ENCODE measurements at regions not wholly inside any gene's neighbourhood (a gene's known extent, or its start where the extent isn't known, plus 50 kb on each side); places are given as distances from the start of the nearest gene placed in this dataset.

DNA sequence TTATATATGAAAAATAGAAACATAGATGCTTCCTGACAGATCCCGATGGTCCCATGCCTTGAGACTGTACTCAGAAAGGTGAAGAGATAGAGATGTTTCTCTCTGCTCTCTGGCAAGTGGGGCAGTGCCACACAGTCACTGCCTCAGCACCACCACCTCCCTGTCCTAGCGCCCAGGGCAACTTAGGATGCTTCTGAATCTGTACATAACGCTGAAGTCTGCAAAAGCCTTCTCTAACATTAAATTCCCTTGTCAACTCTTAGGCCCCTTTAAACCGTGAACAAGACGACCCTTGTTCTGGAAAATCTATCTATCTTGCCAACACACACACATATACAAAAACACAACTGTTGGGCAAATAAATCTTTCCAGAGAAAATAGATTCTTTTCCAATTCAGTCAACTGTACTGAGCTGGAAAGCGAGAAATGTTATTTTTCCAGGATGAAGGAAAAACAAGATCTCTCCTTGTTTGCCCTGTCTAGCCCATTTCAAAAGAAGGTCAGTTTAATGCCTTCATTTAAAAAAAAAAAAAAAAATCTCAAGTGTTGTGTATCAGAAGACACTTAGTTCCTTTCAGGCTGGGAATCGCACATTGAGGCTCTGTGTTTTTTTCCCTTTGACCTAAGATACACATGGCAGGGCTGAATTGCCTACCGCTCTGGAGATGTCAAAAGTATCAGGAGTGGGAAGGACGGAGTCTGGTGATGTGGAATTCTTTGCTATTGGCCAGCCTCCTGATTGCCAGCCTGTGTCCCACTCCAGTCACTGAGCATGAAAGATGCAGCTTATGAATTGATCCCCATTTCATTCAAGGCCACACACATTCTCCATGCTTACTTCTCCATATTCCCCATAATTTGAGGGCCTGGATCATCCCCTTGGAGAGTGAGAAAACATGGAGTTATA, 241.4 kb downstream of the LACC1 start:
- no peak overlapping the region for H3K27ac Mint-ChIP-seq
- peaks cover 3% of the 10 kb centered on the region for H3K36me3 Mint-ChIP-seq
- H3K4me3 Mint-ChIP-seq: no peak overlapping the region
- H3K4me1 Mint-ChIP-seq: peaks cover 12% of the 10 kb centered on the region
- peaks cover 11% of the 10 kb centered on the region for H3K9me3 Mint-ChIP-seq
- H3K27me3 Mint-ChIP-seq: no peaks in the 10 kb centered on the region
- no peak for DNase-seq

DNA sequence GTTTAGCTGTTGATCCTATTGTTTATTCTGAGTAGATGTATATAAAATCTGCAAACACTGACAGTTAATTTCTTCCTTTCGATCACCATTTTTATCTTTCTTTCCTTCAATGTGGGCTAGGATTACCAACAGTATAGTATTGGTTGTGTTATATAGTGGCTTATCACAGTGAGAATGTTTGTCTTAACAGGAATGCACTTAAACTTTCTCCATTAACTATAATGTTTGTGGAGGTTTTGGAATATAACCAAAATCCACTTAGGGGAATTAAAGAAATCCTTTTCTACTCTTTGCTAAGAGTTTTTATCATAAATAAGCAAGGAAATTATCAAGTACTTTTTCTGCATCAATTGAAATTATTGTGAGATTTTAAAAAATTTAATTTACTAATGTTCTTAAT, 244.6 kb downstream of the LACC1 start:
- no peak overlapping the region for H3K27ac Mint-ChIP-seq
- peaks cover 3% of the 10 kb centered on the region for H3K36me3 Mint-ChIP-seq
- H3K9me3 Mint-ChIP-seq: peaks cover 11% of the 10 kb centered on the region

DNA sequence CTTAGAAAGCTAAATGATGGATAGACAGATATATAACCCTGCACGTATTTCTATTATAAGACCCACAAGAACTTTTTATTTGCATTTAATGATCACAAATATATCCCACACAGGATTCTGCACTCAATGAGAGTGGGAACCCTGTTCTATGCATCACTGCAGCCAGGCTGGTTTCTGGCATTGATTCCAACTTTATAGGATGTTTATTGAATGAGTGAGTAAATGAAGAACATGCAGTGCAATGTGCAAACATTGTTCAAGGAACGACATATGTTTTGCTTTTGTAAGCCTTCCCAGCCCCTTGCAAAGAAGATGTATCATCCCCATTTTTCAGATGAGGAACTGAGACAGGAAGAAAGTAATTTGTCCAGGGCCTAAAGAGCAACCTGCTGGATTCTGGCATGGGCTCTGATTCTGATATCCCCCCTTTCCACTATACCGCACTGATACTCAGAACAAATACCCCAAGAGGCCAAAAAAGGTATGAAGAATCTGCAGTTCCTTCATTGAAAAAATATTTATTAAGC, 246.3 kb downstream of the LACC1 start:
- Mint-ChIP-seq H3K4me1 (no peaks in the 10 kb centered on the region), H3K27ac (no peak overlapping the region), H3K9me3 (peaks cover 11% of the 10 kb centered on the region)

More for the DNA sequence above, 244.6 kb downstream of the LACC1 start:
- Mint-ChIP-seq H3K4me1 (no peaks in the 10 kb centered on the region), H3K27me3 (no peaks in the 10 kb centered on the region), H3K4me3 (no peak overlapping the region)
- no peak for DNase-seq

DNA sequence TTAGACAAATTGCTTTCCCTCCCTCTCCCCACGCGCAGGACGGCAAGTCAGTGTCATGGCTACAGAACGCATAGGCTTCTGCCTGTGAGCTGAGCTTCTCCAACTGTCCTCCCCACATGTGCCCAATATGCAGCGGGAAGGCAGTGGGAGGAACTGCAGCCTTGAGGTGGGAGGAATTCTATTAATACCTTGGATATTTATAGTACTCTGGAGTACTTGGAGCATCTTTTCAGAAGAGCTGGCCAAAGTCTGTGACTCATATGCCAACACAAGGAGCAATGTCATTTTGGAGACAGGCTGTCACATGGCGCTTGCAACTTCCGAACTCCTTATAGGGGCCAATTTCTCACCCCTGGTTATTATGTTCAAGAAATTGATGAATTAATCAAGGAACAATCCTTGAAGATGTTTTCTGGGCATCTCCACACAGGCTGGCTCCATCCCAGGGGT, 245.0 kb upstream of the SERP2 start:
- Mint-ChIP-seq H3K4me1 (no peaks in the 10 kb centered on the region), H3K36me3 (no peaks in the 10 kb centered on the region), H3K4me3 (no peak overlapping the region), H3K27me3 (peaks cover 5% of the 10 kb centered on the region), H3K27ac (no peak overlapping the region), H3K9me3 (peaks cover 7% of the 10 kb centered on the region)
- DNase-seq: no peak

More for the DNA sequence above, 246.3 kb downstream of the LACC1 start:
- no peak overlapping the region for H3K4me3 Mint-ChIP-seq
- H3K27me3 Mint-ChIP-seq: no peaks in the 10 kb centered on the region
- peaks cover 3% of the 10 kb centered on the region for H3K36me3 Mint-ChIP-seq
- no peak for DNase-seq

DNA sequence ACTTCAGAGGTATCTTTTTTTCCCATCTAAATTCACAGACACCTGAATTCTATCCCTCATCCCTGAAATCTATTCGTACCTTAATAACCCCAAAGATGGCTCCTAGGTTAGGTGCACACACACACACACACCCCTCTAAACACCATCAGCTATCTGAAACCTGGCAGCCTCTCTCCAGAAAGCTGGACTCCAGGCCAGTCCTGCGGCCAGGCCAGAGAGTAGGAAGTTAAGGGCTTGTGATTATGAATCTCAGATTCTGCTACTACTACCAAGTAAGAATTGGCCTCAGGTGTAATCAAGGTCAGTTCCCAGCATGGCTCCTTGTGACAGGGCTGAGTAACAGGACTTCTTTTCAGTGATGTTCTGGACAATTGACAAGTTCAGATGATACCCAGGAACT, 244.2 kb upstream of the SERP2 start:
- Mint-ChIP-seq H3K4me1 (no peaks in the 10 kb centered on the region), H3K27me3 (peaks cover 5% of the 10 kb centered on the region), H3K27ac (no peak overlapping the region), H3K4me3 (no peak overlapping the region), H3K9me3 (no peaks in the 10 kb centered on the region), H3K36me3 (no peaks in the 10 kb centered on the region)
- no peak for DNase-seq

DNA sequence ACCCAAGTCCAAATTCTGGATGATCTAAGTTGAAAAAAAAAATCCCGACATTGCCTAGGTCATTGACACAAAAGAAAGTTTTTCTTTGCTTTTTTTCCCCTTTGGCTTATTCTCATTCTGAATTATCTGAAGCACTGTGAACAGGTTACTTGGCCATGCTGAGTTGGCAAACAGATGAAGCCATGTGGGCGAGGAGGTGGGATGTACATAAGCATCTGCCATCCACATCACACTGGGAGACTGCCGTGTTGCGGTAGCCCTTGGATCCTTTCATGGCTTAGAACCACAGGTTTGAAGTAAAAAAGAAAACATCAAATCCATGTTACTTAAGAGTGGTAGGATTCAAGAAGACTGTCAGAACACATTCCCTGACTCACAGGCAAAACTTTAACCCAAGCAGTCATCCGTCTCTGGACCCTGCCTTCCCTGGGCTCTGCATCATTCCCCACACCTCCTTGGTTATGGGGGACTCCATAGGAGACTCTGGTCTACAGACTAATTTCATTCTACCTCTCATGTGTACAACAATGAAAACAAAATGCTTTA, 242.5 kb upstream of the SERP2 start:
- peaks cover 5% of the 10 kb centered on the region for H3K27me3 Mint-ChIP-seq
- no peaks in the 10 kb centered on the region for H3K36me3 Mint-ChIP-seq
- DNase-seq: no peak
- no peak overlapping the region for H3K4me3 Mint-ChIP-seq
- H3K9me3 Mint-ChIP-seq: no peaks in the 10 kb centered on the region
- H3K27ac Mint-ChIP-seq: no peak overlapping the region
- no peaks in the 10 kb centered on the region for H3K4me1 Mint-ChIP-seq

DNA sequence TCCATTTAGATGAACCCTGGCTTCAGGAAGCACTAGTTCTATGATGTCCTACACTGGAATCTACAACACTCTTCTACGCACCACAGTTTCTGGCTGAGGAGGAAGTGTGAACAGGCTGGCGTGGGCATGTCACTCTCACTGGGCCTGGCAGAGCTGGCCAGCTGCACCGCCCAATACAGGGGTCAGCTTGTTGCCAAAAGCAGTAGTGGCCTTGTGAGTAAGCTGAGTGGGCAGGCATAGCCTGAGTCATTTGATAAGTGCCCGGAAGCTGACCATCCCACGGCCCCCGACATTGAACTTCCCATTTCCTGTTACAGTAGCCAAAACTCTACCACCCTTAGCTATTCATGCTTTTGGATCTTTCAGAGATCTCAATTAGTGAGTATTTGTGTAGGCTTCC, 240.9 kb upstream of the SERP2 start:
- Mint-ChIP-seq H3K9me3 (no peaks in the 10 kb centered on the region), H3K4me1 (peaks cover 11% of the 10 kb centered on the region), H3K4me3 (no peak overlapping the region), H3K27me3 (peaks cover 5% of the 10 kb centered on the region), H3K27ac (no peak overlapping the region), H3K36me3 (no peaks in the 10 kb centered on the region)
- DNase-seq: no peak

DNA sequence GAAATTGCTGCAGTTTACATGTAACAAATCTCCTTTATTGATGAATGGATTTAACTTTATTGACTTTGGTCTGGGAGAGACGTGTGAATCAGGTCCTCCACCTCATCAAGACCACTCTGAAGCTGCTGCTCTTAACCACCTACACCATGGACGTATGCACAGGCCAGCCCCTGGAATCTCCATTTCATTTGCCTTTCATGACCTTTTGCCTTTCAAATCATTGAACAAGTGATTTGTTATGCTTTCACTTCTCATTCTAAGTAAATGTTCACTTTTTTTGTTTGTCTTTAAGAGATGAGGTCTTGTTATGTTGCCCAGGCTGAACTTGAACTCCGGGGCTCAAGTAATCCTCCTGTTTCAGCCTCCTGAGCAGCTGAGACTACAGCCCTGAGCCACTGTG, 240.0 kb upstream of the SERP2 start:
- Mint-ChIP-seq H3K4me3 (no peak overlapping the region), H3K4me1 (peaks cover 11% of the 10 kb centered on the region)

DNA sequence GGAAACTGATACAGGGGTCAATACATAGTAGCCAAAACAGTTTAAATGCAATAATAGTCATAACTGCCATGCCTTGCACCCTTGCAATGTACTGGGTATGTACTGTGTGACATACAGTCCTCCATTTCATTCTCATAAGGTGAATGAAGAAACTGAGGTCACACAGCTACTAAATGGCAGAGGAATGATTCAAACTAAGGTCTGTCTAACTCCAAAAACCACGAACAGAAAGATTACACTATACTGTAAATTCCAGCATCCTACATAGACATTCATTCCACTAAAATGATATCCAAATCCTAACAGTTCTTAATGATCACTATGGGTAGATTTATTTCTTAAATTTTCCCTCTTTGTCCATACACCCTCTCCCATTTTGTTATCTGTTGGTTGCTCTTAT, 238.1 kb upstream of the SERP2 start:
- no peak for DNase-seq
- H3K4me3 Mint-ChIP-seq: no peak overlapping the region
- no peaks in the 10 kb centered on the region for H3K9me3 Mint-ChIP-seq
- no peak overlapping the region for H3K27ac Mint-ChIP-seq
- peaks cover 11% of the 10 kb centered on the region for H3K4me1 Mint-ChIP-seq
- no peaks in the 10 kb centered on the region for H3K36me3 Mint-ChIP-seq
- peaks cover 5% of the 10 kb centered on the region for H3K27me3 Mint-ChIP-seq

More for the DNA sequence above, 240.0 kb upstream of the SERP2 start:
- H3K36me3 Mint-ChIP-seq: no peaks in the 10 kb centered on the region
- H3K9me3 Mint-ChIP-seq: no peaks in the 10 kb centered on the region
- peaks cover 5% of the 10 kb centered on the region for H3K27me3 Mint-ChIP-seq
- no peak overlapping the region for H3K27ac Mint-ChIP-seq
- DNase-seq: no peak

DNA sequence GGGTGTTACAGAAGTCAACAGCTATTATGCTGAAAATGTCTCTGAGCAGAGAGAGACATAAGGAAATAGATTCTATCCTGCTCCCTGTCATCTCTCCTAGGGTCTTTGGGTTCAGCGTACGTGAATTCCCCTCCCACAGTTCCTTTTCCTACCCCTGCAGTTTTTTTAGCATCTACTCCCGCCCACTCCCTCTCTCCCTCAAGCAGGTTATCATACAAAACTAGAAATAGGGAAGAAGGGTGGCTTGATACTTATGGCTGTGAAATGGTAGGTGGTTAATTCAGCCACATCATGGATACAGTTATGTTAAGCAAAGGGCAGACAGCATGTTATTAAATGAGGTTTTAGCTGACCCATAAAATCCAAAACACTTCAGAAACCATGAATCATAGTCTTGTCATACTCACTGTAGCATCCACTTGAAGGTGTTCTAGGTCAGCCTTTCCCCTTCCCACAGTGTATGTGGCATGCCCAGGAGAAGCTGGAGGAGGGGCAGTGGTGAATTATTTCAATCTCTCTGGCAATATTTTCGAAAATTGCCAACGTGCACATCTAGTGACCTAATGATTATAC, 236.8 kb upstream of the SERP2 start:
- H3K9me3 Mint-ChIP-seq: no peaks in the 10 kb centered on the region
- H3K36me3 Mint-ChIP-seq: no peaks in the 10 kb centered on the region
- peaks cover 15% of the 10 kb centered on the region for H3K4me1 Mint-ChIP-seq
- no peak overlapping the region for H3K27ac Mint-ChIP-seq
- no peak overlapping the region for H3K4me3 Mint-ChIP-seq
- no peaks in the 10 kb centered on the region for H3K27me3 Mint-ChIP-seq
- no peak for DNase-seq

DNA sequence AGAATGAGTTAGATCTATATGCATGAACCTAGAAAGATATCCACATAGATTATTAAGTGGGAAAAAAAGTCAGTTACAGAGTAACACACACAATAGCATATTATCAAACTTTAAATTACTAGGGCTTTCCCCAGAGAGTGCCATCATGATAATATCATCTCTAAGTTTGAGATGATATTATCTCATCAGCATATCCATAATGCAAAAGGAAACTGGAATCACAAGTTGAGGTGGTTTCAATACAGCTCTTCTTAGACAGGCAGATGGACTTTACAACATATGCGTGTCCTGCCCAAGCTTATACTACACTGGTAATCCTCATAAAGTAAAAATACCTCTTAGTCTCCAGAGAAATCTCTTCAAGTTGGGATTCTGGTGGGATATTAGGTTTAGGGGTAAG, 236.2 kb upstream of the SERP2 start:
- Mint-ChIP-seq H3K9me3 (no peaks in the 10 kb centered on the region), H3K27me3 (no peaks in the 10 kb centered on the region), H3K27ac (no peak overlapping the region), H3K4me1 (peaks cover 18% of the 10 kb centered on the region), H3K36me3 (no peaks in the 10 kb centered on the region), H3K4me3 (no peak overlapping the region)
- DNase-seq: no peak

DNA sequence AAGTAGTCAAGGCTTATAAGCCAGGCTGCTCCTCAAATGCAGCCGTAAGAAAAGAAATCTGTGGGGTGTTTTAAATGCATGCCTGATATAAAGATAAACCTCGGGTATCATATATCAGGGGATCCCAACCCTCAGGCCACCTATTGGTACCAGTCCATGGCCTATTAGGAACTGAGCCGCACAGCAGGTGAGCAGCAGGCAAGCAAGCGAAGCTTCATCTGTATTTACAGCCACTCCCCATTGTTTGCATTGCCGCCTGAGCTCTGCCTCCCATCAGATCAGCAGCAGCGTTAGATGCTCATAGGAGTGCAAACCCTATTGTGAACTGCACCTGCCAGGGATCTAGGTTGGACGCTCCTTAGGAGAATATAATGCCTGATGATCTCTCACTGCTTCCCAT, 233.5 kb upstream of the SERP2 start:
- DNase-seq: no peak
- H3K27me3 Mint-ChIP-seq: no peaks in the 10 kb centered on the region
- H3K4me1 Mint-ChIP-seq: peaks cover 26% of the 10 kb centered on the region
- H3K27ac Mint-ChIP-seq: no peak overlapping the region
- no peaks in the 10 kb centered on the region for H3K9me3 Mint-ChIP-seq
- no peaks in the 10 kb centered on the region for H3K36me3 Mint-ChIP-seq
- H3K4me3 Mint-ChIP-seq: no peak overlapping the region

DNA sequence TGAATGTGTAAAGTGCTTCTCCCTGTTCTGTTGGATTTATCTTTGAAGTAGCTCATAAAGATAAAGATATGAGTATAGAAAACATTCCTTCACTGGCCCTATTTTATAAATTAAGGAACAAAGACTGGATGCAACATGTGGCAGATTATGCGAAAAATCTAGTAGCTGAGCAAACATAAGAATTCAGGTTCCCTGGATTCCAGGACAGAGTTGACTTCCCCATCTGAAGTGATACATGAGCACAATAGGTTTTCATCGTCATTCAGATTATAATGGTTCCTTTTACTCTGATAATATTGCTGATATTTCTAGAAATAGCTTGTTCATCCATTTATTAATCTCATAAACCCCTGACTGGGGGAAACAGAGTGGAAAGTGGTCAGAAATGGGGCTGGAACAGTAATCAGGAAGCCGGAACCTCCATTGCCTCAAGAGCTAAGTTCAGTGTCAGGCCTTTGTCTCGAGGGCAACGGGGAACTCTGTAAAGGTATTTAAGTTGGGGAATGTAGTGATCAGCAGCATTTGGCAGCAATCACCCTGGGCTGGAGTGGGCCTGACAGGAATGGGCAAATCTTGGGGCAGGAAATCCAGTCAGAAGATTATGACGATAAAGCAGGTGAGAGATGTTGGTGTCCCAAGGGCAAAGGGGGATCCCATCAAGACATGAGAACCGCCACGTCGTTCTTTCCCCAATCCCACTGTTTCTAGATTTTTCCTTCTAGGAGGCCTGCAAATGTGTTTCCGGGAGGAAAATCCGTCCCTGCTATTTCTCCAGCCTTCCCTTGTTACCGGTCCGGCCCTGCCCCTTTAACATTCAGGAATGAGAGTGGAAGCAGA, 232.5 kb upstream of the SERP2 start:
- Mint-ChIP-seq H3K4me1 (peaks cover 26% of the 10 kb centered on the region), H3K27ac (peak overlapping the region; percentile 87), H3K36me3 (no peaks in the 10 kb centered on the region), H3K9me3 (no peaks in the 10 kb centered on the region), H3K27me3 (no peaks in the 10 kb centered on the region), H3K4me3 (peak overlapping the region; percentile 89)
- no peak for DNase-seq

DNA sequence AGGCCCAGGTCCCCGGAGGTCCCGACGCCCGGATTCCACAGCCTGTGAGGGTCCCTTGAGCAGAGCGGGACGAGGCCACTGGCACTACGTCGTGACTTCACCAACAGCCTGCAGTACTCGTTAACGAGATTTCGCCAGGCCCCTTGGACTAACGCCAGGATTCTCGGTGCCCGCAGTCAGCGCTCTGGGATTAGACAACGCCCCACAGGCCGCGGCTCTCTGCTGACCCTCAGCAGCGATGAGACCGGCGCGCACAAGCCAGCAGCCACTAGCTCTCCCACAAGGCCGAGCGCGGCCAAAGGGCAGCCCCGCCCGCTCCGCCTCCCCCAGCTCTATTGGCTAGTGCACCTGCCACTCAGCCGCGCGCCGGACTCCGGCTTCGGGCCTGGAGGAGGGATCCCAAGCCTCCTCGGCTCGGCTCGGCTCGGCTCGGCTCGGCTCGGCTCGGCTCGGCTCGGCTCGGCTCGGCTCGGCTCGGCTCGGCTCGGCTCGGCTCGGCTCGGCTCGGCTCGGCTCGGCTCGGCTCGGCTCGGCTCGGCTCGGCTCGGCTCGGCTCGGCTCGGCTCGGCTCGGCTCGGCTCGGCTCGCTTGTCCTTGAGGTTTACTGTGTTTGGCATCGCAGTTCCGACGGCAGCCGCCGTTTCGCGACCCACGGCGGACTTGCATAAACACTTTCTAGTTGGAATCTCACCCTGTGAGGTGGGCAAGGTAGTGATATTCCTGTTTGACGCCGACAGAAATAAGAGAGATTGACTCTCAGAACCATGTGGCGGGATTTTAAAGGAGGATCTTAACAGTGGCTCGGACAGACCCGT, 231.7 kb upstream of the SERP2 start:
- Mint-ChIP-seq H3K4me3 (peak overlapping the region; percentile 89), H3K27me3 (no peaks in the 10 kb centered on the region), H3K27ac (peak overlapping the region; percentile 87), H3K4me1 (peaks cover 19% of the 10 kb centered on the region), H3K36me3 (no peaks in the 10 kb centered on the region), H3K9me3 (no peaks in the 10 kb centered on the region)
- DNase-seq: peak; percentile 96

All from activated naive CD8-positive, alpha-beta T cell treated with anti-CD3 and anti-CD28 coated beads for 36 hours (primary cell).